ENCODE measurements at regions not wholly inside any gene's neighbourhood (a gene's known extent, or its start where the extent isn't known, plus 50 kb on each side); places are given as distances from the start of the nearest gene placed in this dataset.
A peak's percentile ranks its signal among the peaks of the same experiment; 100 is the strongest.

DNA sequence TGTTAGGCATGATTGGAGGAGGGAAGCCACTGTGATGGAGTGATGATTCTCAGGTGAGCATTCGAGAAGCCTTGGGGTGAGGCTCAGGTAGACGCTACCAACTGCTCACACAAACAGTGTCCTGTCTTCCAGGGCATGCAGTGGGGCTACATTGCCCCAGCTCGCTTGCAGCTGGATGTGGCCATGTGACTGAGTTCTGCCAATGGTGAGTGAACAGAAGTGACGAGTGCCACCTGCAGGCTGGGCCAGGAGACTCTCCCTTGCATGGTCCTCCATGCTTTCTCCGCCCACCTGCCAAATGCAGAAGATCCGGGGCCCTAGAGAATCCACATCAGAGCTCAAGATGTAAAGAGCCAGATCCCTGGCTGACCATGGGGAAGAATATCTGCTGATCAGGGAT is 195.9 kb downstream of the BCR start:
- peak; percentile 80 for DNase-seq
- Mint-ChIP-seq H3K4me1 (peaks cover 0 to 8% of the 10 kb centered on the region in 2 experiments; a peak in 1 of 4 replicates), H3K4me3 (no peak overlapping the region), H3K27ac (no peak overlapping the region), H3K27me3 (ENCODE audit: low read depth) (peaks cover 87% of the 10 kb centered on the region), H3K36me3 (ENCODE audit: insufficient read depth in 1 of 3, low read depth in 3 of 3) (no peaks in the 10 kb centered on the region; a peak in 1 of 7 replicates), H3K9me3 (no peaks in the 10 kb centered on the region; a peak in 1 of 5 replicates)
- H3K27me3 ChIP-seq (ENCODE audit: insufficient read depth, low read length) = peaks cover 9% of the 10 kb centered on the region; the same call in 1 of the 2 replicates
- no peak overlapping the region for H2AK5ac ChIP-seq (ENCODE audit: insufficient read length, low read length)
- H2BK5ac ChIP-seq (ENCODE audit: insufficient read length, low read length) = no peak overlapping the region
- TF ChIP-seq, protein P1, sequence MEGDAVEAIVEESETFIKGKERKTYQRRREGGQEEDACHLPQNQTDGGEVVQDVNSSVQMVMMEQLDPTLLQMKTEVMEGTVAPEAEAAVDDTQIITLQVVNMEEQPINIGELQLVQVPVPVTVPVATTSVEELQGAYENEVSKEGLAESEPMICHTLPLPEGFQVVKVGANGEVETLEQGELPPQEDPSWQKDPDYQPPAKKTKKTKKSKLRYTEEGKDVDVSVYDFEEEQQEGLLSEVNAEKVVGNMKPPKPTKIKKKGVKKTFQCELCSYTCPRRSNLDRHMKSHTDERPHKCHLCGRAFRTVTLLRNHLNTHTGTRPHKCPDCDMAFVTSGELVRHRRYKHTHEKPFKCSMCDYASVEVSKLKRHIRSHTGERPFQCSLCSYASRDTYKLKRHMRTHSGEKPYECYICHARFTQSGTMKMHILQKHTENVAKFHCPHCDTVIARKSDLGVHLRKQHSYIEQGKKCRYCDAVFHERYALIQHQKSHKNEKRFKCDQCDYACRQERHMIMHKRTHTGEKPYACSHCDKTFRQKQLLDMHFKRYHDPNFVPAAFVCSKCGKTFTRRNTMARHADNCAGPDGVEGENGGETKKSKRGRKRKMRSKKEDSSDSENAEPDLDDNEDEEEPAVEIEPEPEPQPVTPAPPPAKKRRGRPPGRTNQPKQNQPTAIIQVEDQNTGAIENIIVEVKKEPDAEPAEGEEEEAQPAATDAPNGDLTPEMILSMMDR (conservative IDR thresholded peaks at IDR 0.05) = peak; percentile 72
- no peak overlapping the region for H2BK15ac ChIP-seq (ENCODE audit: low read depth, low read length)
- no peak overlapping the region for H4K5ac ChIP-seq (ENCODE audit: insufficient read length, low read depth, low read length)
- no peak overlapping the region for H3K23ac ChIP-seq (ENCODE audit: insufficient read length, low read depth, low read length)
- no peaks in the 10 kb centered on the region for H4K20me1 ChIP-seq (ENCODE audit: control insufficient read depth, insufficient read depth, insufficient read length)
- H3K18ac ChIP-seq (ENCODE audit: insufficient read length, low read depth, low read length) = no peak overlapping the region
- no peaks in the 10 kb centered on the region for H3K9me3 ChIP-seq (ENCODE audit: control insufficient read depth, low read depth, low read length)
- H3T11ph ChIP-seq (ENCODE audit: low read length) = no peak overlapping the region
- no peaks in the 10 kb centered on the region for H3K23me2 ChIP-seq (ENCODE audit: insufficient read length, low read depth, low read length, poor library complexity, severe bottlenecking)
- H3K4me2 ChIP-seq (ENCODE audit: insufficient read depth, insufficient read length, low read length) = no peak overlapping the region
- H4K91ac ChIP-seq (ENCODE audit: insufficient read length, low read depth, low read length) = no peak overlapping the region
- no peak overlapping the region for H3K14ac ChIP-seq (ENCODE audit: insufficient read depth, low read length)
- H2BK20ac ChIP-seq (ENCODE audit: low read depth, low read length, poor library complexity, severe bottlenecking) = no peak overlapping the region
- H2BK12ac ChIP-seq (ENCODE audit: insufficient read length, low read depth, low read length) = no peak overlapping the region
- H2BK120ac ChIP-seq (ENCODE audit: low read depth, low read length, poor library complexity, severe bottlenecking) = no peak overlapping the region
- H3K79me2 ChIP-seq (ENCODE audit: insufficient read depth, low read length) = no peaks in the 10 kb centered on the region
- no peak overlapping the region for H3K56ac ChIP-seq (ENCODE audit: insufficient read length, low read depth, low read length)
- no peak overlapping the region for H4K8ac ChIP-seq (replicated peaks; ENCODE audit: insufficient read length, low read depth, low read length)
- H3K79me1 ChIP-seq (ENCODE audit: insufficient read depth, low read depth, low read length, poor library complexity, severe bottlenecking) = no peaks in the 10 kb centered on the region
- H3K27ac ChIP-seq (ENCODE audit: insufficient read length, low read depth, low read length) = no peak overlapping the region
- no peak overlapping the region for H3K9ac ChIP-seq (ENCODE audit: extremely low read depth, insufficient read length, low read length)
- WGBS (ENCODE audit: extremely low coverage, insufficient read length, low lambda C conversion rate) = no CpG with 5 or more reads among the region's 6 CpGs
- H2AFZ ChIP-seq (ENCODE audit: low read length) = no peak overlapping the region
- H3K4me1 ChIP-seq (ENCODE audit: insufficient read depth, low read length) = no peaks in the 10 kb centered on the region
- no peak overlapping the region for H3K4ac ChIP-seq (ENCODE audit: low read depth, low read length)

Data from H9 (cell line).